ENCODE measurements at regions not wholly inside any gene's neighbourhood (a gene's known extent, or its start where the extent isn't known, plus 50 kb on each side); places are given as distances from the start of the nearest gene placed in this dataset.

DNA sequence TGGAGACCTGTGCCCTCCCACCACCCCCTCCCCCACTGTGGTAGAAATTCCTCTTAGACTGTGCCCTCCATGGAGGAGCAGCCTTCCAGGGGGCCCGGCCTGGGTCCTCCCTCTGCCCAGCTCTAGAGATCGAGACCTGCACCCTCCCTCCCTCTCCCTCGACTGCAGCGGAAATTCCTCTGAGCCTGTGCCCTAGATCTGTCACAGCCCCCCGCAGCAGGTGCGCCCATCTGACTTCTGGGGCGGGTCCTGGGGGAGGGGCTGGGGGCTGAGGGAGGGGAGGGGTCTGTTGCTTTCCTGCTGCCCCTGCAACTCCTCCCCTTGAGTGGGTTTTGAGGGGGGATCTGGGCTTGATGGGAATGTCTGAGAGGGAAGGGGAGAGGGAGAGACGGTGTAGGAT, 177.8 kb upstream of the GSE1 start:
- BruUV-seq (replicated peaks): no TSS peak
- H4K91ac ChIP-seq (ENCODE audit: insufficient read depth, low read depth, low read length): no peak overlapping the region
- H3K9me1 ChIP-seq (ENCODE audit: insufficient read depth, low read length): no peaks in the 10 kb centered on the region
- no peak overlapping the region for H3K4me3 ChIP-seq (ENCODE audit: insufficient read depth, low read depth, low read length)
- POLR2A ChIA-PET (ENCODE audit: unreplicated experiment): no interaction called here
- no peak for ATAC-seq (ENCODE audit: low read depth)
- H3K14ac ChIP-seq (replicated peaks; ENCODE audit: low read depth, low read length): no peak overlapping the region
- no peak overlapping the region for H2AK9ac ChIP-seq (replicated peaks; ENCODE audit: low read depth, low read length, poor library complexity)
- no peak overlapping the region for H2BK20ac ChIP-seq (ENCODE audit: low read depth, low read length)
- peaks cover 9% of the 10 kb centered on the region for H3K36me3 ChIP-seq (ENCODE audit: control insufficient read depth, insufficient read depth, low read length)
- H3K27ac ChIP-seq (ENCODE audit: insufficient read depth, low read length): no peak overlapping the region
- H2BK120ac ChIP-seq (ENCODE audit: low read depth, low read length): no peak overlapping the region
- no peak overlapping the region for H3K23ac ChIP-seq (ENCODE audit: low read depth, low read length)
- TF ChIP-seq MAFK (IDR thresholded peaks at IDR 0.05; ENCODE audit: low read depth, low read length): no peak
- no peak overlapping the region for H3K56ac ChIP-seq (ENCODE audit: extremely low read depth, insufficient read depth, low read length)
- H3K79me1 ChIP-seq (ENCODE audit: low read depth in 1 of 2, low read length in 2 of 2): peaks cover 2 to 6% of the 10 kb centered on the region in 2 experiments
- no peak overlapping the region for H3K4me2 ChIP-seq (ENCODE audit: low read depth, low read length)
- H2AFZ ChIP-seq (replicated peaks; ENCODE audit: low read length, poor library complexity): no peak overlapping the region
- intact Hi-C loops (cut with micrococcal nuclease): no loop called here
- H4K20me1 ChIP-seq (ENCODE audit: insufficient read depth, low read length): peaks cover 32% of the 10 kb centered on the region
- CTCF ChIA-PET: interaction anchor here (0.9 kb wide), 1 partner anchor 19 kb away, joined by 3 read pairs; no protein-coding TSS in a partner anchor
- H3K4me1 ChIP-seq (ENCODE audit: control insufficient read depth, insufficient read depth, low read length): no peaks in the 10 kb centered on the region; the same call in 1 of the 2 replicates
- H4K8ac ChIP-seq (ENCODE audit: low read depth in 2 of 2, low read length in 2 of 2): no peak overlapping the region
- no peak overlapping the region for H3K9ac ChIP-seq (ENCODE audit: low read depth, low read length)
- H3K4ac ChIP-seq (ENCODE audit: low read depth, low read length): no peak overlapping the region
- H3K18ac ChIP-seq (ENCODE audit: low read depth, low read length): no peak overlapping the region
- in situ Hi-C loops (cut with MboI; ENCODE audit: low sequenced_read_pairs): no loop called here
- DNase-seq: no peak
- no peak overlapping the region for H2BK5ac ChIP-seq (ENCODE audit: low read depth, low read length, poor library complexity, severe bottlenecking)
- H2BK15ac ChIP-seq (ENCODE audit: low read depth, low read length): no peak overlapping the region
- no peak overlapping the region for H2AK5ac ChIP-seq (ENCODE audit: low read depth, low read length)
- H3K27me3 ChIP-seq (ENCODE audit: control insufficient read depth, insufficient read depth, low read length): no peaks in the 10 kb centered on the region
- no CpG with 5 or more reads among the region's 8 CpGs for WGBS, 2 experiments (ENCODE audit: extremely low coverage in 2 of 2, insufficient read length in 1 of 2)
- no peaks in the 10 kb centered on the region for H3K9me3 ChIP-seq (ENCODE audit: control insufficient read depth, insufficient read depth, low read length)
- dilution Hi-C loops (cut with HindIII; ENCODE audit: low sequenced_read_pairs, unreplicated experiment): no loop called here
- H4K5ac ChIP-seq (ENCODE audit: low read depth, low read length): no peak overlapping the region

All from IMR-90 (cell line).